Neural cell (in vitro differentiated cells): ENCODE measurements at regions not wholly inside any gene's neighbourhood (a gene's known extent, or its start where the extent isn't known, plus 50 kb on each side); places are given as distances from the start of the nearest gene placed in this dataset.

Source experiments
- EP300 ChIP-seq: fragments of 450-650 bp; conservative IDR thresholded peaks from 2 replicates; pipeline ENCODE4 v1.6.1; 2014; ENCODE audit warnings: antibody characterized with exemption, mild to moderate bottlenecking, moderate library complexity; ENCODE audit not compliant: poor library complexity, severe bottlenecking
- EZH2 ChIP-seq: fragments of 200-600, 300-800 bp; shearing (Covaris generic), sonication (generic); IDR thresholded peaks from 2 replicates; pipeline ENCODE4 v1.6.1; 2014; ENCODE audit warnings: antibody characterized with exemption, low read length, borderline replicate concordance, mild to moderate bottlenecking; ENCODE audit not compliant: insufficient read depth, poor library complexity, severe bottlenecking
- MXI1 ChIP-seq: fragments of 450-650 bp; conservative IDR thresholded peaks from 2 replicates; pipeline ENCODE4 v1.6.1; 2014; ENCODE audit warnings: antibody characterized with exemption, mild to moderate bottlenecking; ENCODE audit not compliant: poor library complexity, severe bottlenecking
- POLR2AphosphoS5 ChIP-seq: IDR thresholded peaks from 2 replicates; pipeline ENCODE4 v1.6.1; 2012
- RAD21 ChIP-seq: fragments of 450-650 bp; conservative IDR thresholded peaks from 2 replicates; pipeline ENCODE4 v1.6.1; 2014; ENCODE audit warnings: antibody characterized with exemption, mild to moderate bottlenecking, moderate library complexity
- SMC3 ChIP-seq: fragments of 450-650 bp; conservative IDR thresholded peaks from 2 replicates; pipeline ENCODE4 v1.6.1; 2014; ENCODE audit warnings: antibody characterized with exemption, mild to moderate bottlenecking, moderate library complexity; ENCODE audit not compliant: poor library complexity
- TAF1 ChIP-seq: IDR thresholded peaks from 2 replicates; pipeline ENCODE4 v1.6.1; 2012; ENCODE audit warnings: low read depth
- TF ChIP-seq, protein P1 (sequence below): fragments of 450-650 bp; IDR thresholded peaks from 2 replicates; pipeline ENCODE4 v1.5.1; 2014; ENCODE audit warnings: antibody characterized with exemption, mild to moderate bottlenecking, moderate library complexity; ENCODE audit not compliant: poor library complexity, severe bottlenecking
- TF ChIP-seq, protein P2 (sequence below): IDR thresholded peaks from 2 replicates; pipeline ENCODE4 v1.6.1; 2012; ENCODE audit warnings: borderline replicate concordance

DNA sequence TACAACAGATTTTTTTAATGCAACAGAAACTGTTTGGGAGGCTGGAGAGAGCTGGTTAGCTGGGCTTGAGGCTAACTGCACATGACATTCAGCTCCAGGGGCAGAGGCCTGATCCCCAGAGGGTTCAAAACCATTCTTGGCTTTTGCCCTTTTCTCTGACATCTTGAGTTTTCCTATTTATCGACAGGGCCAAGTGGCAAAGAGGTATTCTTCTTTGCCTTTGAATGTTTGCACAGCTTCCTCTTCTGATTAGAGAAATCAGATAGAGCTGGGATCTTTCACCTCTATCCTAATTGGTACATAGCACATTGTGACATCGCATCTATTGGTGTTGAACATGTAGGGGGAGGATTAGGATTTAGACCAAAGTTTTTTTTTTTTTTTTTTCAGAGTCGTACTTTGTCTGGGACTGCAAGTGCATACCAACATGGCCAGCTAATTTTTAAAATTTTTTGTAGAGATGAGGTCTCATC, 143.7 kb downstream of the ACTBL2 start:
- TF ChIP-seq, protein P1, sequence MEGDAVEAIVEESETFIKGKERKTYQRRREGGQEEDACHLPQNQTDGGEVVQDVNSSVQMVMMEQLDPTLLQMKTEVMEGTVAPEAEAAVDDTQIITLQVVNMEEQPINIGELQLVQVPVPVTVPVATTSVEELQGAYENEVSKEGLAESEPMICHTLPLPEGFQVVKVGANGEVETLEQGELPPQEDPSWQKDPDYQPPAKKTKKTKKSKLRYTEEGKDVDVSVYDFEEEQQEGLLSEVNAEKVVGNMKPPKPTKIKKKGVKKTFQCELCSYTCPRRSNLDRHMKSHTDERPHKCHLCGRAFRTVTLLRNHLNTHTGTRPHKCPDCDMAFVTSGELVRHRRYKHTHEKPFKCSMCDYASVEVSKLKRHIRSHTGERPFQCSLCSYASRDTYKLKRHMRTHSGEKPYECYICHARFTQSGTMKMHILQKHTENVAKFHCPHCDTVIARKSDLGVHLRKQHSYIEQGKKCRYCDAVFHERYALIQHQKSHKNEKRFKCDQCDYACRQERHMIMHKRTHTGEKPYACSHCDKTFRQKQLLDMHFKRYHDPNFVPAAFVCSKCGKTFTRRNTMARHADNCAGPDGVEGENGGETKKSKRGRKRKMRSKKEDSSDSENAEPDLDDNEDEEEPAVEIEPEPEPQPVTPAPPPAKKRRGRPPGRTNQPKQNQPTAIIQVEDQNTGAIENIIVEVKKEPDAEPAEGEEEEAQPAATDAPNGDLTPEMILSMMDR = no peak
- TF ChIP-seq RAD21 = no peak
- no peak for TF ChIP-seq EZH2
- TF ChIP-seq, protein P2, sequence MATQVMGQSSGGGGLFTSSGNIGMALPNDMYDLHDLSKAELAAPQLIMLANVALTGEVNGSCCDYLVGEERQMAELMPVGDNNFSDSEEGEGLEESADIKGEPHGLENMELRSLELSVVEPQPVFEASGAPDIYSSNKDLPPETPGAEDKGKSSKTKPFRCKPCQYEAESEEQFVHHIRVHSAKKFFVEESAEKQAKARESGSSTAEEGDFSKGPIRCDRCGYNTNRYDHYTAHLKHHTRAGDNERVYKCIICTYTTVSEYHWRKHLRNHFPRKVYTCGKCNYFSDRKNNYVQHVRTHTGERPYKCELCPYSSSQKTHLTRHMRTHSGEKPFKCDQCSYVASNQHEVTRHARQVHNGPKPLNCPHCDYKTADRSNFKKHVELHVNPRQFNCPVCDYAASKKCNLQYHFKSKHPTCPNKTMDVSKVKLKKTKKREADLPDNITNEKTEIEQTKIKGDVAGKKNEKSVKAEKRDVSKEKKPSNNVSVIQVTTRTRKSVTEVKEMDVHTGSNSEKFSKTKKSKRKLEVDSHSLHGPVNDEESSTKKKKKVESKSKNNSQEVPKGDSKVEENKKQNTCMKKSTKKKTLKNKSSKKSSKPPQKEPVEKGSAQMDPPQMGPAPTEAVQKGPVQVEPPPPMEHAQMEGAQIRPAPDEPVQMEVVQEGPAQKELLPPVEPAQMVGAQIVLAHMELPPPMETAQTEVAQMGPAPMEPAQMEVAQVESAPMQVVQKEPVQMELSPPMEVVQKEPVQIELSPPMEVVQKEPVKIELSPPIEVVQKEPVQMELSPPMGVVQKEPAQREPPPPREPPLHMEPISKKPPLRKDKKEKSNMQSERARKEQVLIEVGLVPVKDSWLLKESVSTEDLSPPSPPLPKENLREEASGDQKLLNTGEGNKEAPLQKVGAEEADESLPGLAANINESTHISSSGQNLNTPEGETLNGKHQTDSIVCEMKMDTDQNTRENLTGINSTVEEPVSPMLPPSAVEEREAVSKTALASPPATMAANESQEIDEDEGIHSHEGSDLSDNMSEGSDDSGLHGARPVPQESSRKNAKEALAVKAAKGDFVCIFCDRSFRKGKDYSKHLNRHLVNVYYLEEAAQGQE = no peak
- TF ChIP-seq POLR2AphosphoS5 = no peak
- TF ChIP-seq EP300 = no peak
- TF ChIP-seq TAF1 = no peak
- no peak for TF ChIP-seq MXI1
- no peak for TF ChIP-seq SMC3
